NCI-H460 (cell line): ENCODE measurements at regions not wholly inside any gene's neighbourhood (a gene's known extent, or its start where the extent isn't known, plus 50 kb on each side); places are given as distances from the start of the nearest gene placed in this dataset.

Experiments
- DNase-seq: peaks from one replicate; pipeline ENCODE4 v3.0.0-alpha.2; 2016; ENCODE audit warnings: low read depth; ENCODE audit errors: extremely low read depth

GRCh38 chr6:166776571-166776970 lies 149.5 kb upstream of the RPS6KA2 start:
- DNase-seq: no peak

- no peak for DNase-seq
Observed at GRCh38 chr6:166775923-166776220, 148.8 kb upstream of the RPS6KA2 start.

- DNase-seq: peak; percentile 62
Observed at GRCh38 chr6:166775180-166775922, 148.3 kb upstream of the RPS6KA2 start.

- DNase-seq: no peak
Observed at GRCh38 chr6:166774770-166775169, 147.7 kb upstream of the RPS6KA2 start.

GRCh38 chr6:166774292-166774691 lies 147.2 kb upstream of the RPS6KA2 start:
- no peak for DNase-seq

GRCh38 chr6:166772518-166772917 lies 145.5 kb upstream of the RPS6KA2 start:
- no peak for DNase-seq

- no peak for DNase-seq
Observed at GRCh38 chr6:166771701-166772100, 144.7 kb upstream of the RPS6KA2 start.

GRCh38 chr6:166770216-166771116 lies 143.4 kb upstream of the RPS6KA2 start:
- DNase-seq: no peak

GRCh38 chr6:166769648-166770047 lies 142.6 kb upstream of the RPS6KA2 start:
- no peak for DNase-seq

- DNase-seq: no peak
Observed at GRCh38 chr6:166768761-166769160, 141.7 kb upstream of the RPS6KA2 start.

- DNase-seq: no peak
Observed at GRCh38 chr6:166767230-166767629, 140.2 kb upstream of the RPS6KA2 start.

- DNase-seq: no peak
Observed at GRCh38 chr6:166766769-166767168, 139.7 kb upstream of the RPS6KA2 start.

- no peak for DNase-seq
Observed at GRCh38 chr6:166765234-166765541, 138.1 kb upstream of the RPS6KA2 start.

- no peak for DNase-seq
Observed at GRCh38 chr6:166764473-166765233, 137.6 kb upstream of the RPS6KA2 start.

- no peak for DNase-seq
Observed at GRCh38 chr6:166763606-166764472, 136.8 kb upstream of the RPS6KA2 start.

GRCh38 chr6:166761801-166762200 lies 134.8 kb upstream of the RPS6KA2 start:
- no peak for DNase-seq

- DNase-seq: no peak
Observed at GRCh38 chr6:166760288-166760687, 133.2 kb upstream of the RPS6KA2 start.

GRCh38 chr6:166758136-166758704 lies 131.2 kb upstream of the RPS6KA2 start:
- DNase-seq: no peak

- no peak for DNase-seq
Observed at GRCh38 chr6:166757232-166758135, 130.4 kb upstream of the RPS6KA2 start.
